IMR-90 (cell line): ENCODE measurements at regions not wholly inside any gene's neighbourhood (a gene's known extent, or its start where the extent isn't known, plus 50 kb on each side); places are given as distances from the start of the nearest gene placed in this dataset.

Experiments
- BHLHE40 ChIP-seq: fragments of 150-350 bp; IDR thresholded peaks from 2 replicates; pipeline ENCODE4 v1.6.1; 2016; ENCODE audit warnings: mild to moderate bottlenecking, low read depth, low read length
- CTCF ChIP-seq: conservative IDR thresholded peaks from 2 replicates; pipeline ENCODE4 v1.5.1; 2012; ENCODE audit warnings: mild to moderate bottlenecking, low read depth, low read length, improper control_type of control experiment
- FOS ChIP-seq: fragments of 150-350 bp; IDR thresholded peaks from 2 replicates; pipeline ENCODE4 v1.6.1; 2016; ENCODE audit warnings: low read depth, low read length
- MAFK ChIP-seq: IDR thresholded peaks from 2 replicates; pipeline ENCODE4 v1.6.1; 2012; ENCODE audit warnings: low read depth, low read length, improper control_type of control experiment
- MXI1 ChIP-seq: IDR thresholded peaks from 2 replicates; pipeline ENCODE4 v1.6.1; 2012; ENCODE audit warnings: low read depth, mild to moderate bottlenecking, low read length, moderate library complexity, borderline replicate concordance
- POLR2A ChIP-seq: IDR thresholded peaks from 2 replicates; pipeline ENCODE4 v1.6.1; 2012; ENCODE audit warnings: mild to moderate bottlenecking, low read depth, low read length
- RAD21 ChIP-seq: IDR thresholded peaks from 2 replicates; pipeline ENCODE4 v1.6.1; 2012; ENCODE audit warnings: low read length, improper control_type of control experiment
- RCOR1 ChIP-seq: IDR thresholded peaks from 2 replicates; pipeline ENCODE4 v1.6.1; 2012; ENCODE audit warnings: mild to moderate bottlenecking, low read length, improper control_type of control experiment; ENCODE audit not compliant: insufficient replicate concordance
- SMC3 ChIP-seq: fragments of 150-350 bp; IDR thresholded peaks from 2 replicates; pipeline ENCODE4 v1.6.1; 2016; ENCODE audit warnings: low read depth, mild to moderate bottlenecking, antibody characterized with exemption, low read length, moderate library complexity
- USF2 ChIP-seq: fragments of 150-350 bp; IDR thresholded peaks from 2 replicates; pipeline ENCODE4 v1.6.1; 2017; ENCODE audit warnings: mild to moderate bottlenecking, antibody characterized with exemption, low read length, low read depth
- TF ChIP-seq, protein P1 (sequence below): fragments of 150-350 bp; IDR thresholded peaks from 2 replicates; pipeline ENCODE4 v1.6.1; 2016; ENCODE audit warnings: low read depth, mild to moderate bottlenecking, low read length, moderate library complexity, borderline replicate concordance

- TF ChIP-seq CTCF (no peak), POLR2A (no peak), SMC3 (no peak), RCOR1 (no peak), BHLHE40 (no peak), MXI1 (no peak), RAD21 (no peak), MAFK (no peak), USF2 (no peak), FOS (no peak)
- TF ChIP-seq, protein P1, sequence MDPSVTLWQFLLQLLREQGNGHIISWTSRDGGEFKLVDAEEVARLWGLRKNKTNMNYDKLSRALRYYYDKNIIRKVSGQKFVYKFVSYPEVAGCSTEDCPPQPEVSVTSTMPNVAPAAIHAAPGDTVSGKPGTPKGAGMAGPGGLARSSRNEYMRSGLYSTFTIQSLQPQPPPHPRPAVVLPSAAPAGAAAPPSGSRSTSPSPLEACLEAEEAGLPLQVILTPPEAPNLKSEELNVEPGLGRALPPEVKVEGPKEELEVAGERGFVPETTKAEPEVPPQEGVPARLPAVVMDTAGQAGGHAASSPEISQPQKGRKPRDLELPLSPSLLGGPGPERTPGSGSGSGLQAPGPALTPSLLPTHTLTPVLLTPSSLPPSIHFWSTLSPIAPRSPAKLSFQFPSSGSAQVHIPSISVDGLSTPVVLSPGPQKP = no peak
Observed at GRCh38 chr6:101000341-101000740, 119.2 kb upstream of the ASCC3 start.
